Ovary (tissue), 7 donors: ENCODE measurements at regions not wholly inside any gene's neighbourhood (a gene's known extent, or its start where the extent isn't known, plus 50 kb on each side); places are given as distances from the start of the nearest gene placed in this dataset.
A peak's percentile ranks its signal among the peaks of the same experiment; 100 is the strongest.

Experiments
- DNase-seq, 5 donors: peaks; one replicate each; pipeline ENCODE4 v3.0.0-alpha.2; 2019 to 2020
- H3K27ac ChIP-seq, 2 donors: fragments of 200-600 bp; one replicate each; pipeline versions ENCODE4 v1.5.1 to v1.8.0; 2019 to 2022
- H3K27me3 ChIP-seq: fragments of 200-600 bp; one replicate; pipeline ENCODE4 v1.8.0; 2022
- H3K36me3 ChIP-seq: fragments of 200-600 bp; sonication (generic); one replicate; pipeline ENCODE4 v1.5.1; 2019
- H3K4me1 ChIP-seq: one replicate; pipeline ENCODE4 v1.8.1; 2013; ENCODE audit warnings: mild to moderate bottlenecking, moderate library complexity; ENCODE audit not compliant: insufficient read depth
- H3K4me3 ChIP-seq: fragments of 200-600 bp; sonication (generic); one replicate; pipeline ENCODE4 v1.5.1; 2017
- H3K9me3 ChIP-seq, 2 donors: fragments of 200-600 bp in 1 of 2; sonication (generic) in 1 of 2; one replicate each; pipeline versions ENCODE4 v1.5.1 to v1.8.1; 2013 to 2019; ENCODE audit warnings: mild to moderate bottlenecking in 1 of 2, moderate library complexity in 1 of 2
- CTCF ChIP-seq, 3 donors: fragments of 450-650 bp in 2 of 3; fragments of 200-600 bp in 1 of 3; IDR thresholded peaks; one replicate each; pipeline versions ENCODE4 v1.5.1 to v1.8.0; 2016 to 2022; ENCODE audit warnings: antibody characterized with exemption in 3 of 3, mild to moderate bottlenecking in 1 of 3
- EP300 ChIP-seq: sonication (generic); formaldehyde crosslinking; IDR thresholded peaks from one replicate; pipeline ENCODE4 v1.6.1; 2017; ENCODE audit warnings: antibody characterized with exemption
- POLR2A ChIP-seq: fragments of 450-650 bp; IDR thresholded peaks from one replicate; pipeline ENCODE4 v1.6.1; 2017; ENCODE audit warnings: antibody characterized with exemption, mild to moderate bottlenecking, moderate library complexity
- WGBS, 3 donors: extraction: QIAGEN DNeasy Blood & Tissue Kit in 1 of 3; methylation state at CpG; one replicate each; pipeline versions ENCODE4 v1.1.5 to v1.1.7; 2013 to 2017; 5-methylcytosine and 5-hydroxymethylcytosine counted together
- intact Hi-C, 4 donors: fragments of 100-400 bp; cut with DNase I; formaldehyde crosslinking; loops; one replicate each; pipeline versions ENCODE4 v1.11.0 to v1.15.1; 2022 to 2023
- donor health status: DM: no; HTN: no; CAD: no; lungs with moderate emphysema.
- donor health status: DM: no; HTN: no; CAD: no.
- donor health status: Bipolar disorder and iron deficiency.
- donor health status: DM: no; HTN: no; CAD: no.
- donor health status: DM: yes; HTN: yes; CAD: no.

- WGBS, 3 donors = 31 to 45% (median 32%) methylated on average over 44 to 50 of the region's 50 CpGs
- TF ChIP-seq EP300 = no peak
- TF ChIP-seq POLR2A = no peak
- TF ChIP-seq CTCF (IDR thresholded peaks at IDR 0.05) = peak in 1 of 3 donors; percentile 51
- intact Hi-C loops = no loop called here
- H3K9me3 ChIP-seq = no peaks in the 10 kb centered on the region
- peak overlapping the region; percentile 46 for H3K4me3 ChIP-seq
- peak; percentile 30 to 62 (median 48) for DNase-seq
- no peaks in the 10 kb centered on the region for H3K36me3 ChIP-seq
- H3K27ac ChIP-seq = peak overlapping the region in 1 of 2 donors; percentile 16
- H3K4me1 ChIP-seq = no peaks in the 10 kb centered on the region
- H3K27me3 ChIP-seq = no peaks in the 10 kb centered on the region
Observed at GRCh38 chrX:51395810-51396728, 63.4 kb downstream of the NUDT10 start.

GRCh38 chrX:51395480-51395809, 62.8 kb downstream of the NUDT10 start:
- peak overlapping the region; percentile 46 for H3K4me3 ChIP-seq
- H3K4me1 ChIP-seq = no peaks in the 10 kb centered on the region
- H3K9me3 ChIP-seq = no peaks in the 10 kb centered on the region
- 39 to 50% (median 45%) methylated on average over 4 of the region's 4 CpGs for WGBS, 3 donors
- intact Hi-C loops = no loop called here
- no peaks in the 10 kb centered on the region for H3K36me3 ChIP-seq
- TF ChIP-seq EP300 (no peak), POLR2A (no peak), CTCF (IDR thresholded peaks at IDR 0.05) (no peak)
- DNase-seq = no peak
- peak overlapping the region in 1 of 2 donors; percentile 16 for H3K27ac ChIP-seq
- H3K27me3 ChIP-seq = no peaks in the 10 kb centered on the region
